Thyroid gland (tissue), 4 donors: ENCODE measurements at regions not wholly inside any gene's neighbourhood (a gene's known extent, or its start where the extent isn't known, plus 50 kb on each side); places are given as distances from the start of the nearest gene placed in this dataset.

Experiments
- CTCF ChIP-seq, 6 experiments: fragments of 200-600 bp in 3 of 6; fragments of 450-650 bp in 3 of 6; sonication (generic) in 3 of 6; IDR thresholded peaks; one replicate each; pipeline ENCODE4 v1.5.1; 2016 to 2019; ENCODE audit warnings: antibody characterized with exemption in 6 of 6, mild to moderate bottlenecking in 2 of 6, inconsistent platforms in 1 of 6, moderate library complexity in 1 of 6
- POLR2A ChIP-seq, 2 donors: fragments of 450-650 bp; IDR thresholded peaks; one replicate each; pipeline ENCODE4 v1.6.1; 2017; ENCODE audit warnings: antibody characterized with exemption in 2 of 2, mild to moderate bottlenecking in 2 of 2, moderate library complexity in 1 of 2

GRCh38 chr2:58968885-58969284 is 727.8 kb upstream of the FANCL start:
- TF ChIP-seq CTCF (IDR thresholded peaks at IDR 0.05) (no peak), POLR2A (IDR thresholded peaks at IDR 0.05) (no peak)
